ENCODE measurements at regions not wholly inside any gene's neighbourhood (a gene's known extent, or its start where the extent isn't known, plus 50 kb on each side); places are given as distances from the start of the nearest gene placed in this dataset.

DNA sequence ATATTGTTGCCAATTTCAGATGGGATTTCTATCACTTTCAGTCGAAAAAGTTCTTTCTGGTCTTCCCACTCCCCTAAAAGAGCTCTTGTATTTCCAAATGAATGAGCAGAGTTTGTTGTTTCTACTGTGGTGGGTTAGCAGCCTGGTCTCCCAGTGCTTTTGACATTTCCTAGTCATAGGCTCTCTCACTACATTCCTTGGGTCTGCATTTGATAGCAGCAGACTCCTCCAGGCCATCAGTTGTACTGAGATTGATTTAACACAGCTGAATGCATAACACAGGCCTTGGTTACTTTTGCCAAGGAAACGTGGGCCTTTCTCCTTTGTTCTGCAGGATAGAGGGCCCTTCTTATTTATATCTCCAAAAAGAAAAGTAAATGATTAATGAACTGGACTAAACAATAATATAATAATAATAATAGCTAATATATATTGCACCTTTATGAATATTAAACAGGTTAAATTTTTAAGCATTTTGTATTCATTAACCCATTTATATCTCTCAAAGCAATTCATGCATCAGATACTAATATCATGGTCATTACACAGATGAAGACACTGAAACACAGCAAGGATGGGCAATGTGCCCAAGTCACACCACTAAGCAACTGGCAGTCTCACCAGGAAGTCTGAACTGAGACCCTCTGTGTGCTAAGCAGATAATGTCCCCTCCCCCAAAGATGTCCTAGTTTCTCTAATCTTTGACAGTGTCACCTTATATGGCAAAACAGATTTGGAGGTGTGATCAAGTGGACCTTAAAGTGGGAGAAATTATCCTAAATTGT lies 1579.2 kb downstream of the AACS start (continued):
- TF ChIP-seq POLR2A (IDR thresholded peaks at IDR 0.05; ENCODE audit: control extremely low read depth in 1 of 2, low read depth in 2 of 2, low read length in 2 of 2) (no peak), BRCA1 (IDR thresholded peaks at IDR 0.05; ENCODE audit: low read depth, low read length) (no peak)
